ENCODE measurements at regions not wholly inside any gene's neighbourhood (a gene's known extent, or its start where the extent isn't known, plus 50 kb on each side); places are given as distances from the start of the nearest gene placed in this dataset.
A peak's percentile ranks its signal among the peaks of the same experiment; 100 is the strongest.

- TF ChIP-seq, protein P1, sequence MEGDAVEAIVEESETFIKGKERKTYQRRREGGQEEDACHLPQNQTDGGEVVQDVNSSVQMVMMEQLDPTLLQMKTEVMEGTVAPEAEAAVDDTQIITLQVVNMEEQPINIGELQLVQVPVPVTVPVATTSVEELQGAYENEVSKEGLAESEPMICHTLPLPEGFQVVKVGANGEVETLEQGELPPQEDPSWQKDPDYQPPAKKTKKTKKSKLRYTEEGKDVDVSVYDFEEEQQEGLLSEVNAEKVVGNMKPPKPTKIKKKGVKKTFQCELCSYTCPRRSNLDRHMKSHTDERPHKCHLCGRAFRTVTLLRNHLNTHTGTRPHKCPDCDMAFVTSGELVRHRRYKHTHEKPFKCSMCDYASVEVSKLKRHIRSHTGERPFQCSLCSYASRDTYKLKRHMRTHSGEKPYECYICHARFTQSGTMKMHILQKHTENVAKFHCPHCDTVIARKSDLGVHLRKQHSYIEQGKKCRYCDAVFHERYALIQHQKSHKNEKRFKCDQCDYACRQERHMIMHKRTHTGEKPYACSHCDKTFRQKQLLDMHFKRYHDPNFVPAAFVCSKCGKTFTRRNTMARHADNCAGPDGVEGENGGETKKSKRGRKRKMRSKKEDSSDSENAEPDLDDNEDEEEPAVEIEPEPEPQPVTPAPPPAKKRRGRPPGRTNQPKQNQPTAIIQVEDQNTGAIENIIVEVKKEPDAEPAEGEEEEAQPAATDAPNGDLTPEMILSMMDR (IDR thresholded peaks at IDR 0.05; ENCODE audit: extremely low read depth, insufficient read depth, missing control alignments) = no peak
- DNase-seq (ENCODE audit: low spot score) = peak; percentile 38
- in situ Hi-C loops (cut with MboI; ENCODE audit: low pct_unique_long_range_greater_than_20kb, low sequenced_read_pairs, unreplicated experiment) = no loop called here
These were observed 420.9 kb downstream of the SHISA9 start for GRCh38 chr16:13322336-13322735.

DNA sequence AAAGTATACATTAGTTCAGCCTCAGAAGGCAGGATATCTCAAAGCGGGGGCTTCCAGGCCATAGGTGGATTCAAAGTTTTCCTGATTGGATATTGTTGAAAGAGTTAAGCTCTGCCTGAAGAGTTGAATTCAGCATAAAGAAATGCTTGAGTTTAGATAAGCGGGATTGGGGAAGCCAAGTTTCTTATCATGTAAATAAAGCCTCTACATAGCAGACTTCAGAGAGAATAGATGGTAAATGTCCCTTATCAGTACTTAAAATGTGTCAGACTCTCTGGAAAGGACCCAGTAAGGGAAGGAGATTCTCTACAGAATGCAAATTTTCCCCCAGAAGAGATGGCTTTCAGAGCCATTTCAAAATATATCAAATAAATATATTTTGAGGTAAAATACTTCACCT is 423.5 kb downstream of the SHISA9 start:
- DNase-seq (ENCODE audit: low spot score) = no peak
- in situ Hi-C loops (cut with MboI; ENCODE audit: low pct_unique_long_range_greater_than_20kb, low sequenced_read_pairs, unreplicated experiment) = no loop called here
- TF ChIP-seq, protein P1 (IDR thresholded peaks at IDR 0.05; ENCODE audit: extremely low read depth, insufficient read depth, missing control alignments) = no peak

DNA sequence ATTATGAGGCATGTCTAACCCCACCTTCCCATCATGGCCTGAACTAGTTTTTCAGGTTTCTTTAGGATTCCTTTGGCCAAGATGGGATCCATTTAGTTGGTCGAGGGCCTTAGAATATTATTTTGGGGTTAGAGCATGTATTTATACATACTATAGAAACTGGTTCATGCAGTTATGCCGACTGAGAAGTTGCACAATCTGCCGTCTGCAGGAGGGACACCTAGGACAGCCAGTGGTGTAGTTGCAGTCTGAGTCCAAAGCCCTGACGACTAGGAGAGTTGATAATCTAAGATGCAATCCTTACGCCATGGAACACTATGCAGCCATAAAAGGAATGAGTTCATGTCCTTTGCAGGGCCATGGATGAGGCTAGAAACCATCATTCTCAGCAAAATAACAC is 424.0 kb downstream of the SHISA9 start:
- TF ChIP-seq, protein P1 (IDR thresholded peaks at IDR 0.05; ENCODE audit: extremely low read depth, insufficient read depth, missing control alignments) = no peak
- no peak for DNase-seq (ENCODE audit: low spot score)
- in situ Hi-C loops (cut with MboI; ENCODE audit: low pct_unique_long_range_greater_than_20kb, low sequenced_read_pairs, unreplicated experiment) = no loop called here

DNA sequence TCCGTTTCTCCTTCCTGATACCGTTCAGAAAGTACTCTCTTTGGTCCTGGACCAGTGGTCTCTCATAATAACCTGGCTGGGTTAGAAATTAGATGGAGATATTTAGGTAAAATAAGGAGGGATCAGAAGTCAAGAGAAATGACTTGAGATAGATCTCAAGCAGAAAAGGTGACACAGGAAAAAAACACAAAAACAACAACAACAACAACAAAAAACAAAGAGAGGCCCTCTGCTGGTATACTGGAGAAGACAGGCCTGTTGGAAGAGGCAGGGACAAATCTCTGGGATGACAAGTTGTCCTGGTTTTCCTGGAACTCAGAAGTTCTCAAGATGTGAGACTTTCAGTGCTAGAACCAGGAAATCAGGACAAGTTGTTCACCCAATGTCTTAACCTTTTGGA is 430.5 kb downstream of the SHISA9 start:
- no peak for DNase-seq (ENCODE audit: low spot score)
- in situ Hi-C loops (cut with MboI; ENCODE audit: low pct_unique_long_range_greater_than_20kb, low sequenced_read_pairs, unreplicated experiment) = no loop called here
- TF ChIP-seq, protein P1 (IDR thresholded peaks at IDR 0.05; ENCODE audit: extremely low read depth, insufficient read depth, missing control alignments) = no peak

GRCh38 chr16:13332713-13333255 is 431.4 kb downstream of the SHISA9 start:
- no peak for DNase-seq (ENCODE audit: low spot score)
- TF ChIP-seq, protein P1 (IDR thresholded peaks at IDR 0.05; ENCODE audit: extremely low read depth, insufficient read depth, missing control alignments) = no peak
- in situ Hi-C loops (cut with MboI; ENCODE audit: low pct_unique_long_range_greater_than_20kb, low sequenced_read_pairs, unreplicated experiment) = no loop called here

DNA sequence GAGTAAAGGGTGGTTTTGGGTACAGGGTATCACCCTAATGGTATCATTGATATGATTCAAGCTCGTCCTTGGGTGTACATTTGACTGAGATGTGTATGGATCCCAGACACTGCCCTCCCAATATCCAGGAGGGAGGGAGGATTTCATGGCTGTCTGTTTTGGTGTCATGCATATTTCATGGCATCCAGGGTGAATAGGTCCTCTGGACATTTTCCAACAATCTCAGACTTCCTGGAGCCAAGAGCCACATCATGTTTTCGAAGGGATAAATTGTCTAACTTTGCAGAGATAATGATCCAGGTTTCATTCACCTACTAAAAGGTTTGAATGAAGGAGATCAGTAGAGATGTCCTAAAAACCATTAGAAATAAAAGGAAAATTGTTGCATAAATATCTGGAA is 431.9 kb downstream of the SHISA9 start:
- DNase-seq (ENCODE audit: low spot score) = no peak
- in situ Hi-C loops (cut with MboI; ENCODE audit: low pct_unique_long_range_greater_than_20kb, low sequenced_read_pairs, unreplicated experiment) = no loop called here
- TF ChIP-seq, protein P1 (IDR thresholded peaks at IDR 0.05; ENCODE audit: extremely low read depth, insufficient read depth, missing control alignments) = no peak

- no peak for DNase-seq (ENCODE audit: low spot score)
- TF ChIP-seq, protein P1 (IDR thresholded peaks at IDR 0.05; ENCODE audit: extremely low read depth, insufficient read depth, missing control alignments) = no peak
- in situ Hi-C loops (cut with MboI; ENCODE audit: low pct_unique_long_range_greater_than_20kb, low sequenced_read_pairs, unreplicated experiment) = no loop called here
These were observed 434.5 kb downstream of the SHISA9 start for GRCh38 chr16:13335879-13336278.
